ENCODE measurements at regions not wholly inside any gene's neighbourhood (a gene's known extent, or its start where the extent isn't known, plus 50 kb on each side); places are given as distances from the start of the nearest gene placed in this dataset.
"Not testable (repeated sequence)": the region's sequence is repeated elsewhere in the genome, so short reads cannot be mapped to it uniquely, and the experiment has no call there.

GRCh38 chr5:20988933-20989332 is 1000.9 kb upstream of the CDH18 start:
- not testable (repeated sequence) for TF ChIP-seq POLR2A (IDR thresholded peaks at IDR 0.05; ENCODE audit: low read length); GATA1 (IDR thresholded peaks at IDR 0.05; ENCODE audit: low read depth, low read length)
